ENCODE measurements at regions not wholly inside any gene's neighbourhood (a gene's known extent, or its start where the extent isn't known, plus 50 kb on each side); places are given as distances from the start of the nearest gene placed in this dataset.
"Not testable (repeated sequence)": the region's sequence is repeated elsewhere in the genome, so short reads cannot be mapped to it uniquely, and the experiment has no call there.

- no peaks in the 10 kb centered on the region for H3K27me3 Mint-ChIP-seq (ENCODE audit: low read depth)
- DNase-seq (ENCODE audit: low spot score) (no peak), ATAC-seq (no peak)
- POLR2A ChIA-PET = no interaction called here
- no peaks in the 10 kb centered on the region for H3K36me3 Mint-ChIP-seq
- no peak overlapping the region for H3K27ac Mint-ChIP-seq
- CTCF ChIA-PET = interaction anchor here (0.8 to 1.3 kb wide), 3 partner anchors 15 to 317 kb away, joined by 3 read pairs; partner anchors contain the start of gene KDM3B
- H3K4me1 Mint-ChIP-seq = peaks cover 9% of the 10 kb centered on the region
- H3K9me3 Mint-ChIP-seq = no peaks in the 10 kb centered on the region
- H3K4me3 Mint-ChIP-seq = no peak overlapping the region
- TF ChIP-seq RORB (CRISPR knock-in tag; IDR thresholded peaks at IDR 0.05) (no peak), FOXP1 (CRISPR knock-in tag; IDR thresholded peaks at IDR 0.05; ENCODE audit: borderline replicate concordance) (no peak), ZNF425 (CRISPR knock-in tag; conservative IDR thresholded peaks at IDR 0.05) (no peak), USF2 (CRISPR knock-in tag; IDR thresholded peaks at IDR 0.05) (no peak), EMX1 (CRISPR knock-in tag; IDR thresholded peaks at IDR 0.05) (no peak), GRHL2 (CRISPR knock-in tag; IDR thresholded peaks at IDR 0.05; ENCODE audit: insufficient replicate concordance, severe bottlenecking) (no peak), ERG (CRISPR knock-in tag; IDR thresholded peaks at IDR 0.05) (no peak), E2F1 (CRISPR knock-in tag; IDR thresholded peaks at IDR 0.05) (no peak), ZNF263 (CRISPR knock-in tag; IDR thresholded peaks at IDR 0.05; ENCODE audit: low read depth) (no peak), ZNF416 (CRISPR knock-in tag; IDR thresholded peaks at IDR 0.05) (no peak), PREB (CRISPR knock-in tag; IDR thresholded peaks at IDR 0.05; ENCODE audit: borderline replicate concordance) (no peak), KAT7 (CRISPR knock-in tag; IDR thresholded peaks at IDR 0.05; ENCODE audit: borderline replicate concordance) (no peak), SP1 (CRISPR knock-in tag; conservative IDR thresholded peaks at IDR 0.05) (no peak)
Observed at GRCh38 chr5:138668451-138669380, 84.5 kb upstream of the CTNNA1 start.

- DNase-seq (ENCODE audit: low spot score); POLR2A ChIA-PET; H3K27me3 Mint-ChIP-seq (ENCODE audit: low read depth); ATAC-seq; H3K36me3 Mint-ChIP-seq; H3K27ac Mint-ChIP-seq; H3K9me3 Mint-ChIP-seq; H3K4me3 Mint-ChIP-seq: not testable (repeated sequence)
- CTCF ChIA-PET = interaction anchor here (1.1 to 1.3 kb wide), 2 partner anchors 14 to 316 kb away, joined by 3 read pairs; partner anchors contain the start of gene KDM3B
- peaks cover 13% of the 10 kb centered on the region for H3K4me1 Mint-ChIP-seq
Observed at GRCh38 chr5:138667782-138668331, 85.4 kb upstream of the CTNNA1 start.
